Colonic mucosa (tissue), 4 donors: ENCODE measurements at regions not wholly inside any gene's neighbourhood (a gene's known extent, or its start where the extent isn't known, plus 50 kb on each side); places are given as distances from the start of the nearest gene placed in this dataset.

Source experiments
- DNase-seq: peaks from one replicate; pipeline ENCODE4 v3.0.0-alpha.2; 2020
- H3K27ac ChIP-seq: fragments of 200-600 bp; one replicate; pipeline ENCODE4 v1.8.0; 2021
- H3K27me3 ChIP-seq: fragments of 200-600 bp; one replicate; pipeline ENCODE4 v1.8.0; 2021
- H3K36me3 ChIP-seq: fragments of 200-600 bp; one replicate; pipeline ENCODE4 v1.8.0; 2021
- H3K4me1 ChIP-seq: fragments of 200-600 bp; one replicate; pipeline ENCODE4 v1.8.0; 2021; ENCODE audit warnings: mild to moderate bottlenecking
- H3K4me3 ChIP-seq: fragments of 200-600 bp; one replicate; pipeline ENCODE4 v1.8.0; 2021
- H3K9ac ChIP-seq, 2 donors: one replicate each; pipeline ENCODE4 v1.7.0; 2013; ENCODE audit warnings: control low read depth in 2 of 2, low read depth in 2 of 2, low read length in 2 of 2
- H3K9me3 ChIP-seq: fragments of 200-600 bp; one replicate; pipeline ENCODE4 v1.8.0; 2021
- intact Hi-C: fragments of 100-400 bp; cut with DNase I; formaldehyde crosslinking; loops from one replicate; pipeline ENCODE4 v1.14.1; 2022
- TF ChIP-seq, protein P1 (sequence below): fragments of 200-600 bp; IDR thresholded peaks from one replicate; pipeline ENCODE4 v1.8.0; 2022; ENCODE audit warnings: antibody characterized with exemption, mild to moderate bottlenecking
- donor health status: healthy.
- donor health status: DM: no; HTN: no; CAD: no.
- donor health status: DM: no; HTN: no; CAD: no.

DNA sequence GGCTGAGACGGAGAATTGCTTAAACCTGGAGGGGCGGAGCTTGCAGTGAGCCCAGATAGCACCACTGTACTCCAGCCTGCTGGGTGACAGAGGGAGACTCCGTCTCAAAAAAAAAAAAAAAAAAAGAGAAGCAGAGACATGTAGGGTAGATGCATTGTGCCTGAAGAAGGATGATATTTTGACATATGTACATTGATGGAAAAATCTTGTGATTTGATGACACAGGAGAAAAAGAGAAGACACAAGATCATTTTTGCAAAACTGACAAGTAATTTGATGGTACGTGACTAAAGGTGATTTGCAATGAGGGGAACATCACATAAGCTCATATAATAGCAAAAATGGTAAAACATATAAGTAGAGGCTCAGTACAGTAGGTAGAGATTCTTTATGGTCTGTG is 340.1 kb upstream of the FSTL5 start:
- Histone ChIP-seq H3K4me3 (no peak overlapping the region), H3K4me1 (no peaks in the 10 kb centered on the region), H3K9me3 (no peaks in the 10 kb centered on the region), H3K36me3 (no peaks in the 10 kb centered on the region), H3K27ac (no peak overlapping the region), H3K27me3 (no peaks in the 10 kb centered on the region), H3K9ac (no peak overlapping the region)
- no peak for DNase-seq
- intact Hi-C loops = no loop called here
- TF ChIP-seq, protein P1, sequence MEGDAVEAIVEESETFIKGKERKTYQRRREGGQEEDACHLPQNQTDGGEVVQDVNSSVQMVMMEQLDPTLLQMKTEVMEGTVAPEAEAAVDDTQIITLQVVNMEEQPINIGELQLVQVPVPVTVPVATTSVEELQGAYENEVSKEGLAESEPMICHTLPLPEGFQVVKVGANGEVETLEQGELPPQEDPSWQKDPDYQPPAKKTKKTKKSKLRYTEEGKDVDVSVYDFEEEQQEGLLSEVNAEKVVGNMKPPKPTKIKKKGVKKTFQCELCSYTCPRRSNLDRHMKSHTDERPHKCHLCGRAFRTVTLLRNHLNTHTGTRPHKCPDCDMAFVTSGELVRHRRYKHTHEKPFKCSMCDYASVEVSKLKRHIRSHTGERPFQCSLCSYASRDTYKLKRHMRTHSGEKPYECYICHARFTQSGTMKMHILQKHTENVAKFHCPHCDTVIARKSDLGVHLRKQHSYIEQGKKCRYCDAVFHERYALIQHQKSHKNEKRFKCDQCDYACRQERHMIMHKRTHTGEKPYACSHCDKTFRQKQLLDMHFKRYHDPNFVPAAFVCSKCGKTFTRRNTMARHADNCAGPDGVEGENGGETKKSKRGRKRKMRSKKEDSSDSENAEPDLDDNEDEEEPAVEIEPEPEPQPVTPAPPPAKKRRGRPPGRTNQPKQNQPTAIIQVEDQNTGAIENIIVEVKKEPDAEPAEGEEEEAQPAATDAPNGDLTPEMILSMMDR = no peak

DNA sequence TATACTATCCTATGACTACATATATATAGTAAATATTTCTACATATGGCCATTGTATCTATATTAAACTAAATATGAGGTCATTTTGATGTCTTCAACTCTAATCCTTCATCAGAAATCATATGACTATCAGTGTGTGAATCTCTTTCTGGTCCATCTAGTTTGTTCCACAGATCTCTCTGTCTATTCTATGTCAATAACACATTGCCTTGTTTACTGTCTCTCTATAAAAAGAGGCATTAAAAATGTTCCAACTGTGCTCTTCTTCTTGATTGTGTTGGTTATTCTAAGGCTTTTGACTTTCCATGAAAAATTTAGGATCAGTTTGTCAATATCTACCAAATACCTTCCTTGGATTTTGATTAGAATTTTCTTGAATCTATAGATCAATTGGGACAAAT is 338.3 kb upstream of the FSTL5 start:
- DNase-seq = no peak
- Histone ChIP-seq H3K9me3 (no peaks in the 10 kb centered on the region), H3K27me3 (no peaks in the 10 kb centered on the region), H3K27ac (no peak overlapping the region), H3K4me1 (no peaks in the 10 kb centered on the region), H3K9ac (no peak overlapping the region), H3K4me3 (no peak overlapping the region), H3K36me3 (no peaks in the 10 kb centered on the region)
- intact Hi-C loops = no loop called here
- TF ChIP-seq, protein P1 = no peak

- no peaks in the 10 kb centered on the region for H3K9me3 ChIP-seq
- no peaks in the 10 kb centered on the region for H3K36me3 ChIP-seq
- intact Hi-C loops = loop anchor here (5.0 kb wide), 3 partner anchors 538 to 1048 kb away; partner anchors contain the start of gene NPY1R
- TF ChIP-seq, protein P1 = no peak
- H3K4me3 ChIP-seq = no peak overlapping the region
- no peak overlapping the region for H3K9ac ChIP-seq
- H3K4me1 ChIP-seq = no peaks in the 10 kb centered on the region
- no peak for DNase-seq
- H3K27me3 ChIP-seq = no peaks in the 10 kb centered on the region
- H3K27ac ChIP-seq = no peak overlapping the region
Measured at GRCh38 chr4:162499478-162499877, 335.7 kb upstream of the FSTL5 start.

- Histone ChIP-seq H3K4me1 (no peaks in the 10 kb centered on the region), H3K9ac (no peak overlapping the region), H3K27me3 (no peaks in the 10 kb centered on the region), H3K27ac (no peak overlapping the region), H3K9me3 (no peaks in the 10 kb centered on the region), H3K36me3 (no peaks in the 10 kb centered on the region), H3K4me3 (no peak overlapping the region)
- DNase-seq = no peak
- intact Hi-C loops = loop anchor here (5.0 kb wide), 3 partner anchors 539 to 1049 kb away; partner anchors contain the start of gene NPY1R
- TF ChIP-seq, protein P1 = no peak
Measured at GRCh38 chr4:162498168-162498567, 334.4 kb upstream of the FSTL5 start.

DNA sequence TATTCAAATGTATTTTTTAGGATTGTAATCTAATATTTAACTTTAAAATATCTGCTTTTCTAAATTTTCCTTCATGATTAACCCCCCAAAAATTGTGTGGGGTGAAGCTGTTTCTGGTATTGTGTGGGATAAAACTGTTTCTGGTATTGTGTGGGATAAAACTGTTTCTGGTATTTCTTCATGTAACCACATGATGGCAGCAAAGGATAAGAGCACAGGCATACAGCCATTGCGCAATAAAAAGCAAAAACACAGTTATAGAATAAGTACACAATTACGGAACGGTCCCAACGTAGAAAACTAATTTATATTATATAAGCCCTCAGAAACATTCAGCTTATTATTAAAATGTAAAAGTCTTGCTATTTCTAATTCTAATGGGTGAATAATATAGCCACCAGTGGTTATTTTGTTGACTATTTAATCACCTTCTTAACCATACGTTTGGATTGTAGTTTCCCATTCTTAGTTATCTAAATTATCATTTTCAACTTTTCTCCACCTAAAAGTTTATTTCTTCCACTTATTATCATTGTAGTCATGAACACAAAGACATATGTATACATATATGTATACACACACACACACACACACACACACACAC is 333.9 kb upstream of the FSTL5 start:
- Histone ChIP-seq H3K36me3 (no peaks in the 10 kb centered on the region), H3K4me3 (no peak overlapping the region), H3K27ac (no peak overlapping the region), H3K27me3 (no peaks in the 10 kb centered on the region), H3K9me3 (no peaks in the 10 kb centered on the region), H3K4me1 (no peaks in the 10 kb centered on the region), H3K9ac (no peak overlapping the region)
- intact Hi-C loops = loop anchor here (5.0 kb wide), 3 partner anchors 540 to 1050 kb away; partner anchors contain the start of gene NPY1R
- DNase-seq = no peak
- TF ChIP-seq, protein P1 = peak; percentile 76
